ENCODE measurements at regions not wholly inside any gene's neighbourhood (a gene's known extent, or its start where the extent isn't known, plus 50 kb on each side); places are given as distances from the start of the nearest gene placed in this dataset.

GRCh38 chr16:52051414-52052172 lies 495.4 kb downstream of the TOX3 start:
- no peak for TF ChIP-seq CEBPB (IDR thresholded peaks at IDR 0.05)
- TF ChIP-seq CREB1 (IDR thresholded peaks at IDR 0.05; ENCODE audit: low read depth) = no peak
- TF ChIP-seq, protein P1, sequence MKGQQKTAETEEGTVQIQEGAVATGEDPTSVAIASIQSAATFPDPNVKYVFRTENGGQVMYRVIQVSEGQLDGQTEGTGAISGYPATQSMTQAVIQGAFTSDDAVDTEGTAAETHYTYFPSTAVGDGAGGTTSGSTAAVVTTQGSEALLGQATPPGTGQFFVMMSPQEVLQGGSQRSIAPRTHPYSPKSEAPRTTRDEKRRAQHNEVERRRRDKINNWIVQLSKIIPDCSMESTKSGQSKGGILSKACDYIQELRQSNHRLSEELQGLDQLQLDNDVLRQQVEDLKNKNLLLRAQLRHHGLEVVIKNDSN (IDR thresholded peaks at IDR 0.05) = no peak
- TF ChIP-seq RAD21 (IDR thresholded peaks at IDR 0.05; ENCODE audit: low read depth) = no peak
- no peak for TF ChIP-seq EP300 (IDR thresholded peaks at IDR 0.05; ENCODE audit: borderline replicate concordance)
- TF ChIP-seq, protein P2, sequence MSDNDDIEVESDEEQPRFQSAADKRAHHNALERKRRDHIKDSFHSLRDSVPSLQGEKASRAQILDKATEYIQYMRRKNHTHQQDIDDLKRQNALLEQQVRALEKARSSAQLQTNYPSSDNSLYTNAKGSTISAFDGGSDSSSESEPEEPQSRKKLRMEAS (IDR thresholded peaks at IDR 0.05) = no peak
- no peak for TF ChIP-seq TEAD4 (IDR thresholded peaks at IDR 0.05)
- TF ChIP-seq YY1 (IDR thresholded peaks at IDR 0.05; ENCODE audit: low read depth) = no peak
- no peak for TF ChIP-seq FOXM1 (IDR thresholded peaks at IDR 0.05; ENCODE audit: borderline replicate concordance, low read depth)
- no peak for TF ChIP-seq EGR1 (IDR thresholded peaks at IDR 0.05)
- TF ChIP-seq, protein P3, sequence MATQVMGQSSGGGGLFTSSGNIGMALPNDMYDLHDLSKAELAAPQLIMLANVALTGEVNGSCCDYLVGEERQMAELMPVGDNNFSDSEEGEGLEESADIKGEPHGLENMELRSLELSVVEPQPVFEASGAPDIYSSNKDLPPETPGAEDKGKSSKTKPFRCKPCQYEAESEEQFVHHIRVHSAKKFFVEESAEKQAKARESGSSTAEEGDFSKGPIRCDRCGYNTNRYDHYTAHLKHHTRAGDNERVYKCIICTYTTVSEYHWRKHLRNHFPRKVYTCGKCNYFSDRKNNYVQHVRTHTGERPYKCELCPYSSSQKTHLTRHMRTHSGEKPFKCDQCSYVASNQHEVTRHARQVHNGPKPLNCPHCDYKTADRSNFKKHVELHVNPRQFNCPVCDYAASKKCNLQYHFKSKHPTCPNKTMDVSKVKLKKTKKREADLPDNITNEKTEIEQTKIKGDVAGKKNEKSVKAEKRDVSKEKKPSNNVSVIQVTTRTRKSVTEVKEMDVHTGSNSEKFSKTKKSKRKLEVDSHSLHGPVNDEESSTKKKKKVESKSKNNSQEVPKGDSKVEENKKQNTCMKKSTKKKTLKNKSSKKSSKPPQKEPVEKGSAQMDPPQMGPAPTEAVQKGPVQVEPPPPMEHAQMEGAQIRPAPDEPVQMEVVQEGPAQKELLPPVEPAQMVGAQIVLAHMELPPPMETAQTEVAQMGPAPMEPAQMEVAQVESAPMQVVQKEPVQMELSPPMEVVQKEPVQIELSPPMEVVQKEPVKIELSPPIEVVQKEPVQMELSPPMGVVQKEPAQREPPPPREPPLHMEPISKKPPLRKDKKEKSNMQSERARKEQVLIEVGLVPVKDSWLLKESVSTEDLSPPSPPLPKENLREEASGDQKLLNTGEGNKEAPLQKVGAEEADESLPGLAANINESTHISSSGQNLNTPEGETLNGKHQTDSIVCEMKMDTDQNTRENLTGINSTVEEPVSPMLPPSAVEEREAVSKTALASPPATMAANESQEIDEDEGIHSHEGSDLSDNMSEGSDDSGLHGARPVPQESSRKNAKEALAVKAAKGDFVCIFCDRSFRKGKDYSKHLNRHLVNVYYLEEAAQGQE (IDR thresholded peaks at IDR 0.05; ENCODE audit: low read depth) = no peak
